GM19455 (cell line): ENCODE measurements at regions not wholly inside any gene's neighbourhood (a gene's known extent, or its start where the extent isn't known, plus 50 kb on each side); places are given as distances from the start of the nearest gene placed in this dataset.

ENCODE experiments used
- ATAC-seq: cut with Tn5 transposase; IDR thresholded peaks from one replicate; pipeline ENCODE4 v1.9.1; 2021; ENCODE audit not compliant: unreplicated experiment

DNA sequence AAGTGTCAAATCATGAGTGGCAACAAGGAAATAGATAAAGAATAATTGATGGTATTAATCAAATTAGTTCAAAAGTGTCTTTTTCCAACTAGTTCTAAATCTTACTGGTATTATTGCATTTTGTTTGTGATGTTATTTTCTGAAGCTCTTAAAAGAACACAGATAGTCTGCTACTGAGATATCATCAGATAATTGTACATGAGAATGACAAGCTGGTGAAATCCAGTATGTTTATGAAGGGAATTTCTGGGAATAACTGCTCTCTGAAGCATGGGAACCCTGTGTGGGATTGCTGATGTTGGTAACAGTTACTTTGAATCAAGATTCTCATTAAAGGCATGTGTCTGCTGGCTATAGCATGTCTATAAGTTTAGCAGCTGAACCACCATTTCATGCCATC lies 190.3 kb upstream of the CDIN1 start:
- no peak for ATAC-seq

- ATAC-seq, result no peak
Measured at GRCh38 chr15:36390491-36390890, 188.9 kb upstream of the CDIN1 start.

DNA sequence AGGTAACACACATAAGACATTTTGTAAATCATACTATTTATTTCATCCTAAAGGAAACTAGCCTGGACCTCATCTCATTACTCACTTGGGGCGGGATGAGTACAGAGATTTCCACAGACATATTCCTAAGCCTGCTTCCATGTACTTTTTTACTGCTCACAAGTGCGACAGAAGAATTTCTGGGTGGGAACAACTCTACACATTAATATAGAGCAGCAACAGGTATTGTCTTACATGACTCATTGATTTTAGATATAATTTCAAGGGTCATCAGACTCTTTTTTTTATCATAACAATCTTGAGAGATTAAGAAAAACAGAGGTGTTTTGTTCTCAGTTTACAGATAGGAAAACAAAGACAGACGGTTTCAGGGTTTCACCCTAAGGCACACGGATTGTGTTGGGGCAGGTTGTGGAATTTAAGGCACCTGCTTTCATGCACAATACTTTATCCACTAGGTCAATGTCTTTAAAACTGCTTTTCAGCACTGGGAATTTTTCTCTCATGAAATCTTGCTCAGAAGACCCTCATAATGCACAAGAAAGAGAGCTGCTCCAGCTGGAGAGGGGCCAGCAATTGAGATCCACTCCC lies 186.7 kb upstream of the CDIN1 start:
- no peak for ATAC-seq

- ATAC-seq, result no peak
Measured at GRCh38 chr15:36398212-36398611, 181.2 kb upstream of the CDIN1 start.

DNA sequence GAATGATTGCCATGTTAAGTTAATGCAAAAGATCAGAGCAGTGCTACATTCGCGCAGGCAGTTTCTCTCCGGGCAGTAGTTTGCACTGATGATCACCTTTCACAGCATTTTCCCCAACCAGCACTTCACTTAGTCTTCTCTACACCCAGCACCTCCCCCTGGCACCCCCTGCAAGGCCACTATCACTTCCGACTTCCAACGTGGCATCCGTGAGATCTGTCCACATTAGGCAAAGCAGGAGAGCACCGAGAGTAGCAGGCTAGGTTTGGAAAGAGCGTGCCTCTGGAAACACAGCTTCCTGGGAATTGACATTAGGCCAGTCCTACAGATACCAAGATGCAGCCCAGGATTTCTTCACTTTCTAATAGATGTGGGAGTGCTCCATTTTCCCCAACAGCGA lies 180.2 kb upstream of the CDIN1 start:
- ATAC-seq, result no peak

DNA sequence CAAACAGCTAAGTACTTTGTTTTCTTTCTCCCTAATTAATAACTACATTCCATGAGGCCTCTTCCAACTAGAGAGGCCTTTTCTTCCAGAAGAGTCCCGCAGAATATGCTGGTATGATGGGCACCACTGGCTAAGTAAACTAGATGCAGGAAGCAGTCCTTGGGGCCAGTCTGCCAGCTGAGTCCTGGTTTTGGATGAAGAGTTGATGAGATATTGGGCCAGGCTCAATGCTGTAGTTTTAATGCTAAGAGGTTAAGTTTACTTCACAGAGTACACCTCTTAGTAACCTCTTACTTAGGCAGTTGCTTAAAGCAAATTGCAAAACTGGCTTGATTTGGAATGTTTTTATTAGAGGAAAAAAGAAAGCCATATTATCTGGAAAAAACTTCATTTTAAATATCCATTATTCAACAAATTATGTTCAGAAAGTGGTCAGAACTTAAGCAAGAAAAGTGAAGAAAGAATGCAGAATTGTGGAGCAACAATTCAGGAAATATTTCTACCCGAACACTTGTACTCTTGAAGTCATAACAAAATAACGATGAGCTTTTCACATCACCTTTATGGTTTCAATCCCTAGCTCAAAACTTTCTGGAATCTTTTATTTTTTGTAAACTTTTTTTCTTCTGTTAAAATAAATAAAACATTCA lies 178.4 kb upstream of the CDIN1 start:
- ATAC-seq, result no peak

DNA sequence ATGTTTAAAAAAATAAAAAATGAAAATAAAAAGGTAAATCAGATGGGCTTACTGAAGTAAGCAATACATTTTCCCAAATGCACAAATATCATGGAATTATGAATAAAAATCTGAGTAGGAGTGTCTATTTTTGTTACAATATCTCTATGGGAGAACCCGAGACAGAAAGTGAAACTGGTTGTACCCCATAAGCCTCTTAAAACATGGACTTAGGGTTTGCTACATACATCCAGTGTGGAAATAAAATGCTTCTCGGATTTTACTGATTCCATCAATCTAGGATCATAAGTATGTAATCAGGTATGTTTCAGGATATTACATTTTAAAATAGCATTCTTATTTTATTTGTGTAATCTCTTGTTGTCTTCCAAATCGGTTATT lies 177.8 kb upstream of the CDIN1 start:
- ATAC-seq, result no peak

DNA sequence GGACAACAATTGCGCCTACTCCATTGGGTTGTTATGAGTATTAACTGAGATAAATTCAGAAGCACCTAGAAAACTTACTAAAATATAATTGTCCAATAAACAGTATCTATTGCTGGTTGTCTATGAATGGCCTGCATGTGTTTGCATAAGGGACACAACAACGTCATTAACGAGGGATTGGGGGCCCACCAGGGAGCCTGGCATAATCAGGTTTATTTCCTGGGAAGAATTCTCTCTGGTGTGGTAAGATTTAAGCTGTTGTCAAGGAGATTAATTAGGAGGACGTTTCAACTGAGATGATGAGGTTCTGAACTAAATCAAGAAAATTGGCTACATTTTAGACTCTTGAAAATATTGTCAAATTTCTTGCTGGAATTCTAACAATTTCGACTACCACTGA lies 176.1 kb upstream of the CDIN1 start:
- no peak for ATAC-seq

GRCh38 chr15:36406366-36406765 lies 173.1 kb upstream of the CDIN1 start:
- no peak for ATAC-seq

- no peak for ATAC-seq
Measured at GRCh38 chr15:36406911-36407310, 172.5 kb upstream of the CDIN1 start.

DNA sequence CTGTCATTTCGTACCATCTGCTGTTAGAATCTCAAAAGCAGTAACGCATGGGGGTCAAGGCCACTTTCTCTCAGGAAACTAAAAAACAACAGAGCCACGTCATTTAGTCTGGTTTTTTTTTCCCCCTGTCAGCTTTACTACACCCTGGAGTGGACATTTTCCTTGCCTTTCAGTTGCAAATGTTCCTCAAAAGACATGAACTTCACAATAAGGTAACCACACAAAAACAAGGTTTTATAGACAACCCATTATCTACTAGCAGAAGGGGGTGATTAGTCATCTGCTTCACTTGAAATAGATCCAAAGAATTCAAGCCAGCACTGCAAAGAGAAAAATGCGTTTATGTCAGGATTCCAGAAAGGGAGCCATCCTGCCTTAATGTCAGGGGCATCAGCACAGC lies 171.8 kb upstream of the CDIN1 start:
- ATAC-seq, result no peak

- ATAC-seq, result no peak
Measured at GRCh38 chr15:36409819-36410218, 169.6 kb upstream of the CDIN1 start.

GRCh38 chr15:36414670-36415069 lies 164.8 kb upstream of the CDIN1 start:
- no peak for ATAC-seq

- no peak for ATAC-seq
Measured at GRCh38 chr15:36415643-36416042, 163.8 kb upstream of the CDIN1 start.

DNA sequence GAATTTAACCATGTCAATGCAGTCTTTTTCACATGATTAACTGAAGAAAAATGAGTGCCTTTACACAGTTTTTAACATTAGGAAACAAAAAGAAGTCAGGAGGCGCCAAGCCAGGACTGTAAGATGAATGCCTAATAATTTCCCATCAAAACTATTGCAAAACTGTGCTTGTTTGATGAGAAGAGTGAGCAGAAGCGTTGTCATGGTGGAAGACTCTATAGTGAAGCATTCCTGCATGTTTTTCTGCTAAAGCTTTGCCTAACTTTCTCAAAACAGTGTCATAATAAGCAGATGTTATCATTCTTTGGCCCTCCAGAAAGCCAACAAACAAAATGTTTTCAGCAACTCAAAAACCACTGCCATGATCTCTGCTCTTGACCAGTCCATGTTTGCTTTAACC lies 156.8 kb upstream of the CDIN1 start:
- no peak for ATAC-seq

GRCh38 chr15:36426691-36427090 lies 152.7 kb upstream of the CDIN1 start:
- no peak for ATAC-seq

- ATAC-seq, result no peak
Measured at GRCh38 chr15:36428102-36428845, 151.2 kb upstream of the CDIN1 start.

DNA sequence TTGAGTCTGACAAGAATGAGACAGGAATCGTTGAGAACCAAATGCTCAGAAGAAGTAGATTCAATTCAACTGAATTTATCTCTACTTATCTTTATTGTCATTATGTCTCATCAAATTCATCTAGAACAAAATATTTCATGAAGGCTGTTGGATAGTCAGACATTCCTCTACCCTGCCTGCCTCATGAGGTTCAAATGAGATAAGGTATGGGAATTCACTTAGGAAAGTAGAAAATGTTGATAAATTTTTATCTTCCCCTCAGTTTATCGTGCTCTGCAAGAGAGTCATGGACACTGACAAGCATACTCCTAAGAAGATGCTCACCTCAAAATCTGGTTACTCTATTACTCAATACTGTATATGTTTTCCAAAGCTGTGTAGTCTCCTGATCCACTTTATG lies 149.7 kb upstream of the CDIN1 start:
- no peak for ATAC-seq

GRCh38 chr15:36430280-36430679 lies 149.1 kb upstream of the CDIN1 start:
- ATAC-seq, result no peak

GRCh38 chr15:36430726-36431265 lies 148.6 kb upstream of the CDIN1 start:
- ATAC-seq, result no peak

- ATAC-seq, result no peak
Measured at GRCh38 chr15:36432161-36432560, 147.3 kb upstream of the CDIN1 start.

DNA sequence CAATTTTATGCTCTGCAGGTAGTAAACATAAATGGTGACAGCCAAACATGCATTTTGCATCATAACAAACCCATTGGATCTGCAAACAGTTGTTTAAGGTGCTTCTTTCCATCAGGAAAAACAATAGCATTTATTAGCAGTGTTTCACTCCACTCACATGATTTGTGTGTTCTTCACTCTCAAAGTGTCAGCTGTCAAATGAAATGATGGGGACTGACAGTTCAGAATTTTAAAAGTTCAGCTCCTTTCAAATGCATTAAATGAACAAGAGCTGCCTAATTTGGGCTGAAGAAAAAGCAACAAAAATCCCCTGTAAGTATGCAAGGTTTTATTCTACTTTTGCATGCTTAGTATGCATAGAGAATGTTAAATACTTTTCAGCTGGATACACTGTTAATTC lies 145.2 kb upstream of the CDIN1 start:
- ATAC-seq, result no peak
